ENCODE measurements at regions not wholly inside any gene's neighbourhood (a gene's known extent, or its start where the extent isn't known, plus 50 kb on each side); places are given as distances from the start of the nearest gene placed in this dataset.

DNA sequence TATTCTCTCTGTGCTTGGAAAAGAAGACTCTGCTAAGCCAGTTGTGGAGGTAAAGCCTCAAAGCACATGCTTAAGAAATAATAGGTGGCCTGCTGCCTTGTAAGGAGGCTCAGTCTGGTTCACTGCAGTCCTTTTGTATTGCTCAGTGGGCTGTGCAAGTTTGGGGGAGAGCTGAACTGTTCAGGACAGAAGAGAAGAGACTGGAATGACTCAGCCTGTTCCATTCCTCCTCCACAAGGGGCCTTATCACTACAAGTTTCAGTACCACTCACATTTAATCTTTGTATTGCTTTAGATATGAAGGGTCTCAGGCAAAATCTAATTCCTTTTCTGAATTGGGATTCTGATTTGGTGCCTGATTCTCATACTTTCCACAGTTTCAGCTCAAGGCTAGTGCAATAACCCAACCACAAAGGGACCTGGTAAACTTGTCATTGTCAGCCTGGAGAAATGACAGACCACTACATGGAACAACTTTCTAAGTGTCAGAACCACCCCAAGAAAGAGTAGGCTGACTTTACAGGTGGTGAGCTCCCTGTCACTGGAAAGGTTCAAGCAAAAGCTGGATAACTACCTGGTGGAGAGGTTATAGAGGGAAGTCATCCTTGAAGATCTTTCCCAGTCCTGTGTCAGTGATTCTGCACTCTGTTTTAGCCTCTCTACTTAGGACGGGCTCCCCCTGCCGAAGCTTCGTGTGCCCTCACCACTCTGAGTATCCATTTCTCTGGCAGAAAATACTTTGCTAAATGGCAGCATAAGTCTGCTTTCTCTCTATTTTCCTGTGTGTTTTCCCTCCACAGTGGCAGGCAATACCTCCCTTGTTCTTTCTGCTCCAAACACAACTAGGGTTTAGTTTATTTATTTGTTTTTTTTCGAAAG is 162.9 kb upstream of the GJB5 start:
- TF ChIP-seq EZH2 (IDR thresholded peaks at IDR 0.05; ENCODE audit: insufficient read depth, poor library complexity, severe bottlenecking) (no peak), EZH2phosphoT487 (IDR thresholded peaks at IDR 0.05; ENCODE audit: insufficient read depth, low read depth) (no peak)
